Muscle of leg (tissue), 3 donors: ENCODE measurements at regions not wholly inside any gene's neighbourhood (a gene's known extent, or its start where the extent isn't known, plus 50 kb on each side); places are given as distances from the start of the nearest gene placed in this dataset.

Source experiments
- DNase-seq: peaks from one replicate; pipeline ENCODE4 v3.0.0; 2013
- H3K27ac ChIP-seq: one replicate; pipeline ENCODE4 v1.5.1; 2013; ENCODE audit warnings: mild to moderate bottlenecking, low read length, control low read depth
- H3K27me3 ChIP-seq: one replicate; pipeline ENCODE4 v1.6.1; 2013; ENCODE audit warnings: low read length; ENCODE audit not compliant: control insufficient read depth, insufficient read depth
- H3K36me3 ChIP-seq: one replicate; pipeline ENCODE4 v1.6.1; 2013; ENCODE audit warnings: low read length; ENCODE audit not compliant: control insufficient read depth, insufficient read depth
- H3K4me1 ChIP-seq: one replicate; pipeline ENCODE4 v1.6.1; 2013; ENCODE audit warnings: low read length; ENCODE audit not compliant: control insufficient read depth, insufficient read depth
- H3K4me3 ChIP-seq: one replicate; pipeline ENCODE4 v1.5.1; 2013; ENCODE audit warnings: low read length, control low read depth
- H3K9me3 ChIP-seq: replicated peaks from 2 replicates; pipeline ENCODE4 v1.6.1; 2013; ENCODE audit warnings: low read depth, low read length; ENCODE audit not compliant: control insufficient read depth
- WGBS: methylation state at CpG from one replicate; pipeline ENCODE4 v1.1.5; 2013; ENCODE audit warnings: missing lambda C conversion rate; ENCODE audit not compliant: insufficient coverage; 5-methylcytosine and 5-hydroxymethylcytosine counted together

DNA sequence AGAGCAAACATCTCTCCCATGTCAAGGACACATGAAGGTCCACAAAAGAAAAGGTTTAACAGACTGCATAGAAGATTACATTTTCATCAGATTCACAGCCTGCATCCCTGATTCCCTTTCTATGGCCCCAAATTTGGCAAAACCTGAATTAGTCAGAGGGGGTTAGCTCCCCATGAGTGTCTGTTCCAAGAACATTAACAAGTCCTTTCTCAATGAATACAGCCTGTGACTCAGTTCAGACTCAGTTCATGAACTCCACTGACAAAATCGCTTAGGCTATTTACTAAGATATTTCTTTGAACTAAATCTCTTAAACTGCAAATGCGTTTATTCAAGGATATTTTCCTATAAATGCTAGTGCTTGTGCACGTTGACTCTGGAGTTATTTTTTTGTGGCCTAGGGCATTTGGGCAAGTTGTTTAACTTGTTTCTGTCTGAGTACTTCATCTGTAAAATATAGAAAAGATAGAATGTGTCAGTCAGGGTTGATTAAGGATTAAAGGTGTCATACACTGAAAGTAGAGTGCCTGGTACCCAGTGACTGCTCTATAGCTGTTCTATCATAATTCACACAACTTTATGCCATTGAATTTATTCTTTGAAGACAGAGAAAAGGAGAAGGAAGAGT lies 422.6 kb downstream of the HTR1B start:
- no peak overlapping the region for H3K27ac ChIP-seq
- H3K27me3 ChIP-seq, result no peaks in the 10 kb centered on the region
- H3K4me1 ChIP-seq, result no peaks in the 10 kb centered on the region
- peaks cover 13% of the 10 kb centered on the region for H3K9me3 ChIP-seq
- DNase-seq, result no peak
- no CpG with 5 or more reads among the region's 3 CpGs for WGBS
- no peak overlapping the region for H3K4me3 ChIP-seq
- H3K36me3 ChIP-seq, result no peaks in the 10 kb centered on the region

DNA sequence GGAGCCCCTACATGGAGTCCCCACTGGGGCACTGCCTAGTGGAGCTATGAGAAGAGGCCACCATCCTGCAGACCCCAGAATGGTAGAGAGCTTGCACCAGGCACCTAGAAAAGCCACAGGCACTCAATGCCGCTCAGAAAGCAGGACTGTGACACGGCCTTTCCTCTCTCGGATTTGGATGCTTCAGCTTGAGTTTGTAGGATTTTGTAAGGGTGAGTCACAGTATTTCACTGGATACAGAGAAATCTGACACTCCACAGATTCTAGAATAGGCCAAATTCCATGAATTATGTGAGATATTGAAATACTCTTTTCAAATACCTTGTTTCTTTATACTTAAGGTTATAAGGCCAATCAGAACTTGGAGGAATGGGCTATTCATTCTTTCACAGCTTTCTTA lies 424.5 kb downstream of the HTR1B start:
- DNase-seq, result no peak
- no peaks in the 10 kb centered on the region for H3K36me3 ChIP-seq
- 82% methylated on average over 2 of the region's 3 CpGs for WGBS
- H3K27me3 ChIP-seq, result no peaks in the 10 kb centered on the region
- no peaks in the 10 kb centered on the region for H3K4me1 ChIP-seq
- H3K27ac ChIP-seq, result no peak overlapping the region
- H3K9me3 ChIP-seq, result peaks cover 13% of the 10 kb centered on the region
- no peak overlapping the region for H3K4me3 ChIP-seq

DNA sequence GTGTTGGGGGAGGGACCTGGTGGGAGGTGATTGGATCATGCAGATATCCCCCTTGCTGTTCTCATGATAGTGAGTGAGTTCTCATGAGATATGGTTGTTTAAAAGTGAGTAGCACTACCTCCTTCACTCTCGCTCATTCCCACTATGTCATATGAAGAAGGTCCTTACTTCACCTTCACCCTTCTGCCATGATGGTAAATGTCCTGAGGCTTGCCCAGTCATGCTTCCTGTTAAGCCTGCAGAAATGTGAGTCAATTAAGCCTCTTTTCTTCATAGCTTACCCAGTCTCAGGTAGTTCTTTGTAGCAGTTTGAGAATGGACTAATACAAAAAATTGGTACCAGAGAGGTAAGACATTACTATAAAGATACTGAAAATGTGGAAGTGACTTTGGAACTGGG lies 425.9 kb downstream of the HTR1B start:
- H3K27me3 ChIP-seq, result no peaks in the 10 kb centered on the region
- no CpG with 5 or more reads among the region's 1 CpG for WGBS
- H3K4me3 ChIP-seq, result no peak overlapping the region
- peaks cover 13% of the 10 kb centered on the region for H3K9me3 ChIP-seq
- H3K4me1 ChIP-seq, result no peaks in the 10 kb centered on the region
- no peak for DNase-seq
- H3K27ac ChIP-seq, result no peak overlapping the region
- H3K36me3 ChIP-seq, result no peaks in the 10 kb centered on the region

DNA sequence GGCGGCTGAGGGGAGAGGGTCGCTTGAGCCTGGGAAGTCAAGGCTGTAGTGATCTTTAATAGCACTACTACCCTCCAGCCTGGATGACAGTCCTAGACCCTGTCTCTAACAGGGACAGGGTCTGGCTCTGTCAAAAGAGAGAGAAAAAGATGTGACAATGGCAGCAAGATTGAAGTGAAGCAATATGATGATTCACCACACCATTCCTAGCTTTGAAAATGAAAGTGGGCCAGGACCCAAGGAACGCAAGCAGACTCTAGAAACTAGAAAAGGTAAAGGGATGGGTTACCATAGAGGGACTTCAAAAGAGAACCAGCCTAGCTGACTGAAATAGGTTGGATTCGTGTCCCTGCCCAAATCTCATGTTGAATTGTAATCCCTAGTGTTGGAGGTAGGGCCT lies 426.9 kb downstream of the HTR1B start:
- WGBS, result 44% methylated on average over 1 of the region's 4 CpGs
- Histone ChIP-seq H3K36me3 (no peaks in the 10 kb centered on the region), H3K27me3 (no peaks in the 10 kb centered on the region), H3K4me1 (no peaks in the 10 kb centered on the region), H3K4me3 (no peak overlapping the region), H3K9me3 (peaks cover 13% of the 10 kb centered on the region), H3K27ac (no peak overlapping the region)
- no peak for DNase-seq

DNA sequence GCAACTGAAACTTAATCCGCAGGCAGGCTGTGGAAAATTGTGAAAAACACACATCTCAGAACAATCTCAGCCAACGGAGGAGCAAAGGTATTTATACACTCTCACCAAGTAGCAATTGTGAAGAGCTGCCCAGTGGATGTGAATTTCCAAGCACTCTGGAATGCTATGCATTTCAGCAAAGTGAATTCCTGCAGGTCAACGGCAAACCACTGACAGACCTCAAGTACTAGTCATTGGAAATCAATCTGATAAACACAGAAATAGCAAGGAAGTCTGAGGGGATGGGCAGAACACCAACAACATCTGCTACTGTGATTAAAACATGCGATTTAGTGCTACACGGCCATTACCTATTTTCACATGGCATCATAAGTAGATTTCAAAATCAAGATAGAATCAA lies 429.1 kb downstream of the HTR1B start:
- no peaks in the 10 kb centered on the region for H3K4me1 ChIP-seq

DNA sequence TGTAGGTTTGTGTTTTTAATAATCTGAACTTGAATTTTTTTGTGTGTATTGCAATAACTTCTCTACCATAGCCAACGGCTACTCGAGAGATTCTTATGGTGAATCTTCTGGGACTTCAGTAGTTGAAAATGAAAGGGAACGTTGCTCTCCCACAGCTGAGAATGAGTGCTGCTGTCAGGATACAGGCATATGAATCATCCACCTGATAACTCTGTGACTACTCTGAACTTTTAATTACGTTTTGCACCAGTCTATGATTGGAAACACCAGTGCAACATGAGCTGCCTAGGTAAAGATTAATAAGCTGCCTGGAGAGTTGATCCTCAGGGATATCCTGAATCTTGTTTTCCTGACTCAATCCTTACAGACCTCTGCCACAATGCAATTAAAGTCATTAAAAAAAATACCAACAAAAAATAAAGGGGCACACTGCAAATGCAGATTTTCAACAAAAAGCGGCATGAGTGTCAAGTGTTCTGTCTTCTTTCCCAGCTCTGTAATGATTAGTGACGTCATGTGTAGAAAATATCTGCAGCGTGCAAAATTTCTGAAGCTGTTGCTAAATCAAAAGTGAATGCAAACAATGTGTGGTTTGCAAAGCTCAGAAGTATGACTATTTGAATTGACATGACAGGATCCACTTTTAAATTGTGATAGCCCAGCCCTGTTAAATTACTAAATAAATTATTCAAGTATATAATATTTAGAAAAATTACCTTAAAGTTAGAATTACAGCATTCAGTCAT lies 432.2 kb downstream of the HTR1B start:
- no peak overlapping the region for H3K27ac ChIP-seq
- H3K9me3 ChIP-seq, result no peaks in the 10 kb centered on the region
- DNase-seq, result no peak
- no peaks in the 10 kb centered on the region for H3K27me3 ChIP-seq
- 54% methylated on average over 2 of the region's 7 CpGs for WGBS
- H3K4me3 ChIP-seq, result no peak overlapping the region
- H3K36me3 ChIP-seq, result no peaks in the 10 kb centered on the region
- H3K4me1 ChIP-seq, result no peaks in the 10 kb centered on the region

More for the DNA sequence above, 429.1 kb downstream of the HTR1B start:
- no peak overlapping the region for H3K4me3 ChIP-seq
- H3K27ac ChIP-seq, result no peak overlapping the region
- no CpG with 5 or more reads among the region's 5 CpGs for WGBS
- H3K36me3 ChIP-seq, result no peaks in the 10 kb centered on the region
- peaks cover 10% of the 10 kb centered on the region for H3K9me3 ChIP-seq
- DNase-seq, result peak; percentile 23
- H3K27me3 ChIP-seq, result no peaks in the 10 kb centered on the region

DNA sequence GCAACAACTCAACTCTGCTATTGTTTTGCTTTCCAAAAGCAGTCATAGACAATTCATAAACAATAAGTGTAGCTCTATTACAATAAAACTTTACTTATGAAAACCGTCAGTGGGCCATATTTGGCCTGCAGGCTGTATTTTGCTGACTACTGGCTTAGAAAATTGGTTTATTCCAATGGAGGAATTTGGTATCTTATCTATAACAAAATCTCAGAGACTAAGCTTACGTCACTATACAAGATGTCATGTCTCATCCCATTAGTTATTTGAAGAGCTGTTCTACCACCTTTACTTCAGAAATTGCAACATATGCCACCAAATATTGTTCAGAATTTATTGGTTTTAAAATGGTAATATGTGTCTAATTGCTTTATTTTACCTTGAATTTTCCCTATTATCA lies 436.9 kb downstream of the HTR1B start:
- no peak for DNase-seq
- Histone ChIP-seq H3K4me1 (no peaks in the 10 kb centered on the region), H3K27me3 (no peaks in the 10 kb centered on the region), H3K36me3 (no peaks in the 10 kb centered on the region), H3K4me3 (no peak overlapping the region), H3K27ac (no peak overlapping the region), H3K9me3 (no peaks in the 10 kb centered on the region)
- WGBS, result no CpG with 5 or more reads among the region's 2 CpGs

DNA sequence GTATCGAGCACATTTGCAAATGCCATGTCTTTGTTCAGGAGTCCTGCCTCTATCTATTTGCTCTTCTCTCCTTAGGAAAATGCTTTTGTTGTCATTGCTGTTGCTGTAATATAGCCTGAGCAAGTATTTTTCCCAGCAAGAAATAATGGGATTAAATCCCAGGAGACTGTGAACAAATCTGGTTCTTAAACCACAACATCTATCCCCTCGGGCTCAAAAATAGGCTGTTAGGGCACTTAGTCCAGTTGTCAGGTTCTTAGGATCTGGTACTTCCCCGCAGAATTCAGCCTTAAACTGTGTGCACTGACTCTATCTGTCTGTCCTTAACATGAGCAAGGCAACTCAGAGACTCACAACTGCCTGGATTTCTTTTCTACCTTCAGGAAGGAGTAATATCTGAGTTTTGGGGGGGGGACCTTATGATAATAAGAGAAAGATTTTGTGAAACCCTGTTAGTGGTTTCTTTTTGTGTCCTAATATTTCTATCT lies 437.5 kb downstream of the HTR1B start:
- 67% methylated on average over 1 of the region's 3 CpGs for WGBS
- Histone ChIP-seq H3K36me3 (no peaks in the 10 kb centered on the region), H3K27ac (no peak overlapping the region), H3K27me3 (no peaks in the 10 kb centered on the region), H3K4me3 (no peak overlapping the region), H3K9me3 (no peaks in the 10 kb centered on the region), H3K4me1 (no peaks in the 10 kb centered on the region)
- no peak for DNase-seq

DNA sequence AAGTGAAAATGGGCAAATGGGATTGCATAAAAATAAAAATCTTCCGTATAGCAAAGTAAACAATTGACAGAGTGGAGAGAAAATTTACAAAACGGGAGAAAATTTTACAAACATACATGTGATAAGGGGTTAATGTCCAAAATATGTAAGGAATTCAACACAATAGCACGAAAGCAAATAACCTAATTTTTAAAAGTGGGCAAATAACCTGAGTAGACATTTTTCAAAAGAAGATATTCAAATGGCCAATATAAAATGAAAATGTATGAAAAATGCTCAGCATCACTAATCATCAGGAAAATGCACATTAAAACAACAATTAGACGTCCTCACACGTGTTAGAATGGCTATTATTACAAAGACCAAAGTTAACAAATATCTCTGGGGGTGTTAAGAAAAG lies 441.5 kb downstream of the HTR1B start:
- no peaks in the 10 kb centered on the region for H3K36me3 ChIP-seq
- H3K9me3 ChIP-seq, result no peaks in the 10 kb centered on the region
- no peak overlapping the region for H3K4me3 ChIP-seq
- no peak overlapping the region for H3K27ac ChIP-seq
- no peaks in the 10 kb centered on the region for H3K4me1 ChIP-seq
- no peaks in the 10 kb centered on the region for H3K27me3 ChIP-seq
- no CpG with 5 or more reads among the region's 5 CpGs for WGBS
- no peak for DNase-seq

DNA sequence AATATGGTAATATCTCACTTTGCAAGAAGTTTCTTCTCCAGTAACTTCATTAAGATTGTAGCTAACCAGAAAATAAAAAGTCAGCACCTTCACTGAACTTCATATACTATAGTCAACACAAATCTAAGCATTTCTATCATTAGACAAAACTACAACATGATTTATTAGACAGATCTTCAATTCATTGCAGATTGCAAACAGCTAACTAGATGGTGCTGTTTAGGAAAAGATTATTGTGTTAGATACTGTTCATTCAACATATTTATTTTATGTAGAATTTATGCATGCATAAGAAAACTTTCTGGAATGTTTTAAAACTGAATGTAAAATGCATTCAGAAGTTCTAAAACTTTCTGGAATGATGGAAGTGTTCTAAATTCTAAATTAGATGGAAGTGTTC lies 442.1 kb downstream of the HTR1B start:
- Histone ChIP-seq H3K4me1 (no peaks in the 10 kb centered on the region), H3K27ac (no peak overlapping the region), H3K9me3 (no peaks in the 10 kb centered on the region), H3K27me3 (no peaks in the 10 kb centered on the region), H3K36me3 (no peaks in the 10 kb centered on the region), H3K4me3 (no peak overlapping the region)
- no peak for DNase-seq
